ENCODE measurements at regions not wholly inside any gene's neighbourhood (a gene's known extent, or its start where the extent isn't known, plus 50 kb on each side); places are given as distances from the start of the nearest gene placed in this dataset.
A peak's percentile ranks its signal among the peaks of the same experiment; 100 is the strongest.

GRCh38 chr6:156379392-156380289 lies 397.5 kb upstream of the ARID1B start:
- Histone ChIP-seq H3K9me3 (no peaks in the 10 kb centered on the region), H3K27ac (no peak overlapping the region), H3K4me3 (no peak overlapping the region), H3K36me3 (no peaks in the 10 kb centered on the region), H3K4me1 (no peaks in the 10 kb centered on the region), H3K27me3 (no peaks in the 10 kb centered on the region)
- 68 to 73% methylated on average over 7 of the region's 7 CpGs for WGBS, 2 donors
- no peak for TF ChIP-seq POLR2A (IDR thresholded peaks at IDR 0.05)
- TF ChIP-seq POLR2AphosphoS5 (IDR thresholded peaks at IDR 0.05): no peak
- TF ChIP-seq EP300 (IDR thresholded peaks at IDR 0.05): no peak
- TF ChIP-seq CTCF (IDR thresholded peaks at IDR 0.05): no peak
- ATAC-seq (ENCODE audit: low FRiP score in 2 of 2) (no peak), DNase-seq (no peak)

DNA sequence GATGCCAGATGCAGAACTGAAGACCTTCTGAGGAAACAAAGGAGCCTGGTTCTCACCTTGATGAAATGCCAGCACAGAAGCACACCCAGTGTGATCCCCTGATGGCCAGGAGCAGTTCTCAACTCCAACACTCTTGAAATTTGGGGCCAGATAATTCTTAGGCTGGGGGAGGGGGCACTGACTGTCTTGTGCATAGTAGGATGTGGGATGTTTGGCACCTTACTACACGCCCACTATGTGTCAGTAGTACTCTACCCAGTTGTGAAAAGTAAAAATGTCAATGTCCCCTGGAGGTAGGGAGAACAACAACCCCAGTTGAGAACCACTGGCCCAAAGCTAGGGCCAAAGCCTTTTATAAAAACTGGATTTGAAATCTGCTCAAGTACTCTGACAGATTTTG lies 398.3 kb upstream of the ARID1B start:
- no peaks in the 10 kb centered on the region for H3K4me1 ChIP-seq
- no peaks in the 10 kb centered on the region for H3K27me3 ChIP-seq
- TF ChIP-seq POLR2AphosphoS5 (IDR thresholded peaks at IDR 0.05): no peak
- no peak for TF ChIP-seq EP300 (IDR thresholded peaks at IDR 0.05)
- TF ChIP-seq CTCF (IDR thresholded peaks at IDR 0.05): no peak
- no peak for TF ChIP-seq POLR2A (IDR thresholded peaks at IDR 0.05)
- H3K36me3 ChIP-seq: no peaks in the 10 kb centered on the region
- H3K9me3 ChIP-seq: no peaks in the 10 kb centered on the region
- H3K27ac ChIP-seq: no peak overlapping the region
- DNase-seq (no peak), ATAC-seq (ENCODE audit: low FRiP score in 2 of 2) (peak in 1 of 2 donors; percentile 37)
- WGBS, 2 donors: 67 to 88% methylated on average over 1 of the region's 1 CpG
- H3K4me3 ChIP-seq: no peak overlapping the region

DNA sequence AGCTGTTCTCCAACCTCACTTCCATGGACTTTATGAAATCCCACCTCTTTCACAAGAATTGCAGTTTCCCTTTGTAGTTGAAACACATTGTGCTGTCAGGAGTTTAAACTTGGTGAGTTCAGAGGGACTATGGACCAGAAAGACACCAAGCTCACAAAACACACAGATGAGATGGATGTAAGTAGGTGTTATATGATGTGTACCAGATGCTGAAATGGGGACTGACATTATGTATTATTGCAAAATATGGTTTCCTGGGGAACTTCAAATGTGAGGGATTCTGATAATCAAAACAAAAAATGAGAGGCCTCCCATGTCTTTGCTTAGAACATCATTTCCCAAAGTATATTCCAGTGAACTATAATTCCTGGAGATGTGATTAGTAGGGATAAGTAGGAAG lies 401.1 kb upstream of the ARID1B start:
- H3K27ac ChIP-seq: no peak overlapping the region
- ATAC-seq (ENCODE audit: low FRiP score in 2 of 2): no peak
- no peaks in the 10 kb centered on the region for H3K4me1 ChIP-seq
- no peaks in the 10 kb centered on the region for H3K36me3 ChIP-seq
- no peaks in the 10 kb centered on the region for H3K9me3 ChIP-seq
- TF ChIP-seq POLR2A (IDR thresholded peaks at IDR 0.05): no peak
- TF ChIP-seq CTCF (IDR thresholded peaks at IDR 0.05): no peak
- peak in 1 of 4 donors; percentile 20 for TF ChIP-seq EP300 (IDR thresholded peaks at IDR 0.05)
- TF ChIP-seq POLR2AphosphoS5 (IDR thresholded peaks at IDR 0.05): peak in 1 of 2 donors; percentile 50
- H3K4me3 ChIP-seq: no peak overlapping the region
- no peaks in the 10 kb centered on the region for H3K27me3 ChIP-seq
- DNase-seq: no peak

DNA sequence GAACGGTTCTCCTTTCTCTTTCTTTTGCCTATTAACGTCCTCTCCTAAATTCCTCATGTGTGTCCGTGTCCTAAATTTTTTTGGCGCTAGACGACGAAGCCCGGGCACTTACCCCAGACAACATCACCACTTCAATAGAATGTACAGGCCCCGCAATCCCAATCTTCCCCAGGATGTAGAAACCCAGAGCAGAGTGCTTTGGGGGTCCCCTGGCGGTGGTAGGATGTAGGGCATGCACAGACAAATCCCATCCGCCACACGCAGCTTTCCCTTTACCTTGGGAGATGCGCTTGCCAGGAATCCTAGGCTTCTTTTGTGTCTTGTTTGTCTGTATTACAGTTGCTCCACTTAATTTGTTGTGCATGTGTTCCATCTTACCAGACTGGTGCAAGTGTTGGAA lies 417.3 kb upstream of the ARID1B start:
- Histone ChIP-seq H3K36me3 (no peaks in the 10 kb centered on the region), H3K4me1 (no peaks in the 10 kb centered on the region), H3K4me3 (no peak overlapping the region), H3K27me3 (no peaks in the 10 kb centered on the region), H3K9me3 (no peaks in the 10 kb centered on the region), H3K27ac (no peak overlapping the region)
- no peak for TF ChIP-seq POLR2A (IDR thresholded peaks at IDR 0.05)
- no peak for TF ChIP-seq EP300 (IDR thresholded peaks at IDR 0.05)
- no peak for TF ChIP-seq POLR2AphosphoS5 (IDR thresholded peaks at IDR 0.05)
- no peak for TF ChIP-seq CTCF (IDR thresholded peaks at IDR 0.05)
- ATAC-seq (ENCODE audit: low FRiP score in 2 of 2) (no peak), DNase-seq (no peak)
- 94 to 96% methylated on average over 12 of the region's 12 CpGs for WGBS, 2 donors

- no peaks in the 10 kb centered on the region for H3K27me3 ChIP-seq
- no peaks in the 10 kb centered on the region for H3K9me3 ChIP-seq
- ATAC-seq (ENCODE audit: low FRiP score in 2 of 2) (no peak), DNase-seq (no peak)
- no peak overlapping the region for H3K4me3 ChIP-seq
- no peaks in the 10 kb centered on the region for H3K4me1 ChIP-seq
- TF ChIP-seq POLR2AphosphoS5 (IDR thresholded peaks at IDR 0.05): no peak
- H3K27ac ChIP-seq: no peak overlapping the region
- no peaks in the 10 kb centered on the region for H3K36me3 ChIP-seq
These were observed 424.3 kb upstream of the ARID1B start for GRCh38 chr6:156352861-156353260.

Measured in upper lobe of left lung (tissue), 6 donors.